ENCODE measurements at regions not wholly inside any gene's neighbourhood (a gene's known extent, or its start where the extent isn't known, plus 50 kb on each side); places are given as distances from the start of the nearest gene placed in this dataset.

DNA sequence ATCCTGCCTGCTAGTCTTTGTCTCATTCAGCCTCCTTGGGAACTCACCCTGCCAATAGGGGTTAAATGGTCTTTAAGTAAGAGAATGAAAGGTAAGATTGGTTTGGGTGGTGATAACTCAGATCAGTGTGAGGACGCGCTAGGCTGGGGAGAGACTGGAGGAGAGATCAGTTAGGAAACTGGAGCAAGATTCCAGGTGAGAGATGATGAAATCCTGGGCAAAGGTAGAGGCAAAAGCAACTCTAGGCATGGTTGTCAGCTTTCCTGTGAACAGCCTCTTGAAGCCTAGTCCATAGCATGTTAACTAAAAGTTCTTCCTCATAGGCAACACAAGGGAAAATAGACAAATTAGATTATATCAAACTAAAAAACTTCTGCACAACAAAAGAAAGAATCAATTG, 145.2 kb upstream of the ANKRD28 start:
- TF ChIP-seq, protein P1, sequence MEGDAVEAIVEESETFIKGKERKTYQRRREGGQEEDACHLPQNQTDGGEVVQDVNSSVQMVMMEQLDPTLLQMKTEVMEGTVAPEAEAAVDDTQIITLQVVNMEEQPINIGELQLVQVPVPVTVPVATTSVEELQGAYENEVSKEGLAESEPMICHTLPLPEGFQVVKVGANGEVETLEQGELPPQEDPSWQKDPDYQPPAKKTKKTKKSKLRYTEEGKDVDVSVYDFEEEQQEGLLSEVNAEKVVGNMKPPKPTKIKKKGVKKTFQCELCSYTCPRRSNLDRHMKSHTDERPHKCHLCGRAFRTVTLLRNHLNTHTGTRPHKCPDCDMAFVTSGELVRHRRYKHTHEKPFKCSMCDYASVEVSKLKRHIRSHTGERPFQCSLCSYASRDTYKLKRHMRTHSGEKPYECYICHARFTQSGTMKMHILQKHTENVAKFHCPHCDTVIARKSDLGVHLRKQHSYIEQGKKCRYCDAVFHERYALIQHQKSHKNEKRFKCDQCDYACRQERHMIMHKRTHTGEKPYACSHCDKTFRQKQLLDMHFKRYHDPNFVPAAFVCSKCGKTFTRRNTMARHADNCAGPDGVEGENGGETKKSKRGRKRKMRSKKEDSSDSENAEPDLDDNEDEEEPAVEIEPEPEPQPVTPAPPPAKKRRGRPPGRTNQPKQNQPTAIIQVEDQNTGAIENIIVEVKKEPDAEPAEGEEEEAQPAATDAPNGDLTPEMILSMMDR (IDR thresholded peaks at IDR 0.05; ENCODE audit: extremely low read depth in 1 of 2, insufficient read depth in 1 of 2, low read depth in 1 of 2, low read length in 2 of 2), result no peak
- TF ChIP-seq MAX (IDR thresholded peaks at IDR 0.05; ENCODE audit: insufficient read depth, insufficient read length), result no peak
- no peak for TF ChIP-seq EZH2 (IDR thresholded peaks at IDR 0.05; ENCODE audit: borderline replicate concordance, low read depth, low read length, severe bottlenecking)
- TF ChIP-seq MYC (IDR thresholded peaks at IDR 0.05; ENCODE audit: low read depth, low read length), result no peak
- no peak for TF ChIP-seq POLR2A (IDR thresholded peaks at IDR 0.05; ENCODE audit: low read depth, low read length)
- no peak for TF ChIP-seq JUN (IDR thresholded peaks at IDR 0.05; ENCODE audit: borderline replicate concordance, insufficient read depth, insufficient read length, low read depth)
- no peak for TF ChIP-seq POLR2AphosphoS5 (IDR thresholded peaks at IDR 0.05; ENCODE audit: insufficient read depth, low read depth, low read length)

All from endothelial cell of umbilical vein (primary cell).